ENCODE measurements at regions not wholly inside any gene's neighbourhood (a gene's known extent, or its start where the extent isn't known, plus 50 kb on each side); places are given as distances from the start of the nearest gene placed in this dataset.
"Not testable (repeated sequence)": the region's sequence is repeated elsewhere in the genome, so short reads cannot be mapped to it uniquely, and the experiment has no call there.

DNA sequence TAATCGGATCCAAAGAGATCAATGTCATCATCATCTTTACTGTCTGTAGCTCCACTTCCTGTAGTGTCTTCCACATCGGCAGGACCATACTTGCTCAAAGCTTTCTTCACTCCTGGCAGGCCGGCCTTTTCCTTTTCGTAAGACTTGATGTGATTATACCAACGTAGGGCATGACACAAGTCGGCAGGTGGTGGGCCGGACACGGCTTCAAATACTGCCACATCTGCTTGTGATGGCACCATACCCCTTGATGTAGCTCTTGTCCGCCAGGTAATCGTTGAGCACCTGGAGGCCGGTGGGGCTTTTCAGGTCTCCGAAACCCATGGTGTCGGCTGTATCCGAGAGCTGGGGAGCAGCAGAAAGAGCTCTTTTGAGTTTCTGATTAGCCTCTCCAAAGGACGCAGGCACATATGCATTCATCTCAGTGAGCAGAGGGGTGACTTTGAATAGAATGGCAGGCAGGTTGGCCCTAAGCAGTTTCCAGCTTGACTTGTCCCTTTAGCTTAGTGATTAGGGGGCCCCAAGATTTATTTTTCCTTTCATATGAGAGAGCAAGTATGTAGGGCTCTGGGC lies 106.0 kb upstream of the PODXL start:
- TF ChIP-seq, protein P1, sequence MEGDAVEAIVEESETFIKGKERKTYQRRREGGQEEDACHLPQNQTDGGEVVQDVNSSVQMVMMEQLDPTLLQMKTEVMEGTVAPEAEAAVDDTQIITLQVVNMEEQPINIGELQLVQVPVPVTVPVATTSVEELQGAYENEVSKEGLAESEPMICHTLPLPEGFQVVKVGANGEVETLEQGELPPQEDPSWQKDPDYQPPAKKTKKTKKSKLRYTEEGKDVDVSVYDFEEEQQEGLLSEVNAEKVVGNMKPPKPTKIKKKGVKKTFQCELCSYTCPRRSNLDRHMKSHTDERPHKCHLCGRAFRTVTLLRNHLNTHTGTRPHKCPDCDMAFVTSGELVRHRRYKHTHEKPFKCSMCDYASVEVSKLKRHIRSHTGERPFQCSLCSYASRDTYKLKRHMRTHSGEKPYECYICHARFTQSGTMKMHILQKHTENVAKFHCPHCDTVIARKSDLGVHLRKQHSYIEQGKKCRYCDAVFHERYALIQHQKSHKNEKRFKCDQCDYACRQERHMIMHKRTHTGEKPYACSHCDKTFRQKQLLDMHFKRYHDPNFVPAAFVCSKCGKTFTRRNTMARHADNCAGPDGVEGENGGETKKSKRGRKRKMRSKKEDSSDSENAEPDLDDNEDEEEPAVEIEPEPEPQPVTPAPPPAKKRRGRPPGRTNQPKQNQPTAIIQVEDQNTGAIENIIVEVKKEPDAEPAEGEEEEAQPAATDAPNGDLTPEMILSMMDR (IDR thresholded peaks at IDR 0.05; ENCODE audit: borderline replicate concordance, extremely low read depth, low read length, poor library complexity, severe bottlenecking): not testable (repeated sequence)
- not testable (repeated sequence) for TF ChIP-seq EZH2 (IDR thresholded peaks at IDR 0.05; ENCODE audit: borderline replicate concordance, low read depth, low read length, severe bottlenecking)
